MM.1S (cell line): ENCODE measurements at regions not wholly inside any gene's neighbourhood (a gene's known extent, or its start where the extent isn't known, plus 50 kb on each side); places are given as distances from the start of the nearest gene placed in this dataset.

Experiments
- CTCF ChIP-seq: fragments of 300-600 bp; sonication (generic); IDR thresholded peaks from 2 replicates; pipeline ENCODE4 v1.5.1; 2016; ENCODE audit warnings: antibody characterized with exemption, low read length, mixed read lengths
- EZH2phosphoT487 ChIP-seq: fragments of 300-600 bp; sonication (generic); IDR thresholded peaks from 2 replicates; pipeline ENCODE4 v1.6.1; 2018; ENCODE audit warnings: antibody characterized with exemption, low read length

- TF ChIP-seq CTCF (no peak), EZH2phosphoT487 (no peak)
Measured at GRCh38 chr1:60841116-60842046, 241.0 kb upstream of the NFIA start.
